AG08396 (cell line): ENCODE measurements at regions not wholly inside any gene's neighbourhood (a gene's known extent, or its start where the extent isn't known, plus 50 kb on each side); places are given as distances from the start of the nearest gene placed in this dataset.
A peak's percentile ranks its signal among the peaks of the same experiment; 100 is the strongest.

Experiments used
- DNase-seq: peaks from one replicate; pipeline ENCODE4 v3.0.0; 2012; ENCODE audit warnings: low spot score, mixed read lengths

DNA sequence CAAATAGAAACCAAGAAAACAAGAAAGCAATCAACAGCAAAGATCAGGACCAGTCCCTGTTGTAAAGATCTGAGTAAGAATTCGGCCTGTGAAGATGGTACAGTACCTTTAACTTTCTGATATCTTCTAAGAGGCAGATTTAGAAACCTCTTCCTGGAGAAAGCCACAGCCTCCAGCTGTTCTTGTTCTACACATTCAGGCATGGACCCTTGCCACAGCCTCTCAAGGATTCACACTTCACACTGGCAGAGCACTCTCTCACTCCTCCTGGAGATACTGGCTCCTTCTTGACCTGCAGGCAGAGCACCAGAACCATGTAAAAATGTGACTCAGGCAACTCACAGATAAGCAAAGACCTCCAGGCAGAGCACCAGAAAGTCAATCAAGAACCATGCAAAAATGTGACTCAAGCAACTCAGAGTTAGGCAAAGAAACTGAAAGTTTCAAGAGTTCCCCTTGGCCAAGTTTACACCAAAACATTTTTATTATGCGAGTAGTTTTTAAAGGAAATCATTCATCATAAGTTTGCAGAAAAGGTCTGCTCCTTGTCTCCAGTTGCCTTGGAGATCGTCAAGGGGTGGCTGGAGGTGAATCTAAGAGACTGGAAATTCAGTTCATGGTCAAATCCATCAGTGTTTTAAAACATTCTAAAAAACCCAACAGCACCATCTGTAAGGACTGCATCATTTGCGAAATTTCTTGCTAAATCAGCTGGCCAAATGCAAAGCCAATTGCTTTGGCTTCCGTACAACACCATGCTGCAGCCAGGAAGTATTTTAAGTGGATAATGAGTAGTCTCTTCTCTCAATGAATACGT, 119.3 kb upstream of the MDM1 start:
- DNase-seq = peak; percentile 48

DNA sequence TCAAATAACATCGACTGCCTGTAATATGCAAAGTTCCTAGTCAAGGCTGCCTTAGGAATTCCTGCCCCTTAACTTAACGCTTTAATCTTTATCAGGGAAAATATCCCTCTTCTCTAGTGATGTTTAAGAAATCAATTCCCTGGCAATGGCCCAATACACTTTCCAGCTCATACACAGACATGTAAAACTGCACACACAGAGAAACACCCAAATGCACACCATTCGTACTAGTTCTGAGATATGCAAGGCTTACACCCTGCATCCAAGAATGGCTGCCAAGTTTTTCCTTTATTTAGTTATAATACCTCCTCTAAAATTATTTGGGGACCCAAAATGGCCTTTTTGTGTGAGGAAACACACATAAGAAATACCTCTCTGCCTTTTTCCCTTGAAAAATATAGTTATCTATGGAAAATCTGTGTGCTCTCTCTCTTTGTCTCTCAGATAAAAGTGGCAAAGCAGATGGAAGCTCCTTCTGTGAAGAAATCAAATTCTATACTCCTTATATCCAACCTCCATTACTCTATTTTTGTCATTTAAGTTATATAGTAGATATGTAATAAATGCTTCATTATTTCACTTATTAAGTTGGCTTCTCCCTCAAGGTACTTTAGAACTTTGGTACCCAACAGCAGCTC, 120.0 kb upstream of the MDM1 start:
- DNase-seq = no peak

DNA sequence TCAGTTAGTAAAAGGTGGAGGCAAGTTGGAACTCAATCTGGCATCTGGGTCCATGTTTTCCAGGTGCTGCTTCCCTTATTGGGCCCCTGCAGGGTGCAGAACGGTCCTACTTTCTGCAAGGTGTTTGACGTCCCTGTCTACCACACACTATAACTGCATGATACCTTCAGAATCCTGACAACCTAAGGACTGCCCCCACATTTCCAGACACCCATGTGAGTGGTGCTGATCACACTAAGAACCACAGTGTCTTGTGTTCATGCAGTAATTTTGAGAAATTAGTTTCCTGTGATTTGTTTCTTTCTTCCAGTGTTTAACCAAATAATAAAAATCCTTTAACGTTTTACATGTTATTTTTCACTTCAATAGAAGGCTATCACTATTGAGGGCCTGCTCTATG, 121.1 kb upstream of the MDM1 start:
- DNase-seq = no peak

DNA sequence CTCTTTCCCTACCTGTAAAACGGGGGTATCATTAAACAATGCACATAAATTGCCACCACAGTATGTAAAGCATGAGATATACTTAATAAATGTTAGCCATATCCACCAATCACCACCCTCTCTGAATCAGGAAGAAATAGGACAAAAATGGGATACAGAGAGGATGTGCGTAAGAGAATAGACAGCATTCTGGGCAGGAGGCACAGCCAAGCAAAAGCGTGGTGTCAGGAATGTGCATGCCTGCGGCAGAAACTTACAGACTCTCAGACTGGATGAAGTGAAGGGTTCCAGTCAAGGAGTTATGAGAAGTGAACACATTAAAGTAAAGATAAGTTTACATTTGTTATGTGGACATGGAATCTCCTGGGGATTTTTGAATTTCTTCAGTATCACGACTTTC, 121.7 kb upstream of the MDM1 start:
- DNase-seq = no peak

DNA sequence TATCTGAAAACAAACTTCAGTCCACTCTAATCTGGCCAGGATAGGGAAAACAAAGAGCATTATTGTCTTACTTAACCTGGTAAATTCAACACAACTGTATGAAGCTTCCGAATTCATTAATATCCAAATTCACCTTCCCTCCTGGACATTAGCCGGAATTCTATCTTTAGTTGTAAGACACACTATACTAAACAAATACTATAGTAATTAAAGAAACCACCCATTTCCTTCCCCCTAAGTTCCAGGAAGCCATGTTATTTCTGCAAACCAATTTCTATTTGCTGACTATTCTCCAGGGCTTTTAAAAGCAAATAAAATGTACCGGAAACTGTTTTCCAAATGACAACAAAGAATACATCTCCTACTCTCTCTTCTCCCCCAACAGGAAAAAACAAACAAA, 122.7 kb upstream of the MDM1 start:
- DNase-seq = no peak

DNA sequence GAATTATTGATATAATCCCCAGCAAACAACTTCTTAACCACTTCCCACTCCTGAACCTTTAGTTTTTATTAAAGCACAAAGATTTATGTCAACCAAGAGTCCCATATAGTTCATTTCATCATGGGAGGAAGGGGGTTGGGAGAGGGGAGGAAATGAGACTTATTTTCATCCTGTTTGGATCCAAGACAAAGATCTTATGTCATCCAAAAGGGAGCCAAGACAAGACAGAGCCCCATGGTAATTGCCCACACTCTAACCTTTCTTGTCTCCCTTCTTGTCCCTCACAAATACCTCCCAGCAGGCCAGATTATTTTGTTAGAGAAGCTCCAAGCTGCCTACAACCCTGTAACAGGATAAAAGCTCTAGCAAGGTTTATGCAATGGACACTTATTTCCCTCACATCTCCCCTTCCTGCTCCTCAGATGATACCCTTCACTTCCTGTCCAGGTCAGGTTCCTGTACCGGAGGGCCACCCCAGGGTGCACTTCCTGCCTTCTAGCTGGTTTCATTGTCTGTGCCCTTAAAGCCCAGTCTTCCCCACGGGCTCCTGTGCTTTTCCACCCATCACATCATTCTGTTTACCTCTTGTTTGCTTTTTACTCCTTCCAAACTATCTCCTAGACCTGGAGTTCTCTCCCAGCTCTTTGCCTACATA, 123.7 kb upstream of the MDM1 start:
- DNase-seq = no peak

DNA sequence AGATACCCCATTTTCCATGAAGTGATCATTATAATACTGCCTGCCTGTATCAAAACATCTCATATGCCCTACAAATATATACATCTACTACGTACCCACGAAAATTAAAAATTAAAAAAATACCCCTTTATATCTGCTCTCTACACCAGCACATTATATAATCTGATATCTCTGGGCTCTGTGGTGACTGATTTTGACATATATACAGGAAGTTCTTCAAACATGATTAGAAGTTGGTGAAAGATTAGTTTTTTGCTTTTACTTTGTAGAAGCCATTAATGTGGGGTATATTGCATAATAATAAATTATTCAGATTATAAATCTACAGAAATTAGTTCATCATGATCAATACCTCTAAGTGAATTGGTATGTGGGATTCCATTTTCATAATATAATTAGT, 126.7 kb upstream of the MDM1 start:
- no peak for DNase-seq

DNA sequence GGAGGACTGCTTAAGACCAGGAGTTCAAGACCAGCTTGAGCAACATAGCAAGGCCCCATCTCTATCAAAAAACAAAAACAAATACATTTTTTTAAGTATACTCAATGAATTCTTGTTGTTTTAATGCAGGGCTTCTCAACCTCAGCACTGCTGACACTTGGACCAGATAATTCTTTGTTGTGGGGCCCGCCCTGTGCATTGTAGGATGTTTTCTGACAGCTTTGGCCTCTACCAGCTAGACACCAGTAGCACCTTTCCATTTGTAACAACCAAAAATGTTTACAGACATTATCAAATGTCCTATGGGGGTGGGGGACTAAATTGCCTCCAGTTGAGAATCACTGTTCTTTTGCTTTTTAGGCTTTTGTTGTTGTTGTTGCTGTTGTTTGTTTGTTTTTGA, 128.1 kb upstream of the MDM1 start:
- DNase-seq = no peak

DNA sequence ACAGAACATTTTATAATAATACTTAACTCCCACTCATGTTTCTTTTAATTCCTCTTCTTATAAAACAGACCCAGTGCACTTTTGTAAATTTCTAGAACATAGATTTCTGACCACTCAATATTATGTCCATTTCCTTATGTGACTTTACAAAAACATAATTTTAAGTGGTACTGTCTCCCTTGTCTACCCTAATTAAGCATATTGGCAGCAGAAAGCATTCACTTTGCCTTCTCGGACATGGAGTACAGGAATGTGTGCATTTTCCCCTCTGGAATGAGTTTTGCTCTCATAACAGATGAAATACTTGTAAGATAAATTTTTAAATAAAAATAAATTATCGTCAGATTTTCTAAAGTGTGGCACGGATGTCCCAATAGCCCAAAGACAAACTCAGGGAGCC, 129.5 kb upstream of the MDM1 start:
- DNase-seq = no peak

DNA sequence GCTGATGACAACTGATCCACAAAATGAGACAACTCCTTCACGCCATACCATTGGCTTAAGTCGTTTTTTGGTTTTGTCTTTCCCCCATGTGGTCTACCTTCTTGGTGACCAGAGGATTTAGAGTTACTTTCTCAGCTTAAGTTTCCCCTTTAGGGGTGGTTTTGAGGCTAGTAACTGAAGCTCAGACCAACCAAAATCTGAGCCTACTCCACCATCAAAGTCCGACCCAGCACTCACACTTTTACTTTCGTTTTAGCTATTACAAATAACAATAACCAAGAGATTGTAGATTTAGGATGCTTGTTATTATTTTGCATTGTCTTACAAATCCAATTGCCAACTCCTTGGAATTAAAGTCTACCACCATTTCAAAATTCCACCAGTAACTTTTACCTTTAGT, 130.6 kb upstream of the MDM1 start:
- no peak for DNase-seq

DNA sequence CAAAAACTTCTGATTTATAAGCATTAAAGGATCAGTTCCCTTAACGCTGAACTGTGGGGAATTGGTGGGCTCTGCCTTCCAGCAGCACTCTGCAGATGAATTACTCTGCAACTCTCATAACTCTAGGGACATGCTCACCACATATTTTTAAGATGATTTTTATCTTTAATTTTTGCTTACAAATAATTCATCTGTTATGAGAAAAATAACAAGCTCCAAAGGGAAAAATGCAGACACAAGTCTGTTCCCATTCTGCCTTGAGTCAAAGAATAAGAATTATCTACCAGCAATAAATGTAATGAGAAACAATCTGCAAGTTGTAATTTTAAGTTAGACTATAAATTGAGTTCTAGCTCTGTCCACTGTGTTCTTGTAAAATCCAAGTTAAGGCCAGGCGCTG, 133.1 kb upstream of the MDM1 start:
- DNase-seq = no peak

DNA sequence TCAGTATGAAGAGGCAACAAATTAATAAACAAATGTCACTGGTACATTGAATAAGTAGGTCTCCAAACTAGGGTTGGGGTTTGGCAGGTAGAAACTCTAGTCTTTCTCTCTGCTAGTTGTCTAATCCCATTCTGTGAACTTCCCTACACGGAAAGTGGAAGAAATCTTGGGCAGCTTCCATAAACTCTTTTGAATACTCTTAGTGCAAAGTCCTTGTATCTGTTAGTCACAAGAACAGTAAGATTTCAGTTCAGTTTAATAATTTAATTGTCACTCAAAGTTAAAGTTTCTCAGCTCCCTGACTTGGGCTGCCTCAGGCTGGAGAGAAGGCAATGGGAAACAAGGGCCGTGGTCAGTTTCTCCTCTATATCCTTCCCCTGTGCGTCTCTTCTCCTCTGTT, 135.4 kb upstream of the MDM1 start:
- no peak for DNase-seq

DNA sequence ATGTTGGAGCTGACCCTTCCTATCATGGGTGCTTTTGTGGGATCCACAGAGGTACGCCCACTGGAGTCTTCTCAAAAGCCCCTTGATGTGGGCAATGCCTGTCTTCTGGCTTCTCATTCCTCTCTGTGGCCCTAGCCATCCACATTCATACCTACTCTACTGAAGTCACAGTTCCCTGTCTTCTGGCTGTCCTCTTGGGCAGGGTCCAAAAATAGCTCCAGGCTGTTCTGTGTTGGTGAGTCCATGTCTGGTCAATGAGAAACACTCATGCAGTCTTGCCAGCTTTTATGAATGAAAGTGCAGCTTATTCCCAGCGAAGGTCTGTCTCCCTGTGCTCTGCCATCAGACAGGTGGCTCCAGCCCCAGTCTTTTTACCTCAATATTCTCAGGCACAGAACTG, 135.9 kb upstream of the MDM1 start:
- DNase-seq = no peak

DNA sequence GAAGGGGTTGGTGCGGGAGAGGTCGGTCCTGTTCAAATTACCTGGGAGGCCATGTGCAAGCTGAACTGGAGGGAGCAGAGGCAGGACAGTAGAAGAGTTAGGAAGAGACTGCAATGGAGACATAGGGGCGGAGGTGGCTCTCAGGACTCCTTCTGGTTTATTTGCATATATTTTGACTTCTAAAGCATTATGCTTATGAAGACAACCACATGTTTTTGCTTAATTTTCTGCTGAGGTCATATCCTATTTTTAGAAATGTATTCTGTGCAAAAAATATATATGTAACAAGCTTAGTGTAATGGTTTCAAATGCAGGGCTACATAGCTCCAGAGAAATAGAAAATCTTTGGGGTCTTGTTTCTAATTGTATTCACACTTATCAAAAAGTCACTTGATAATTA, 137.0 kb upstream of the MDM1 start:
- no peak for DNase-seq

DNA sequence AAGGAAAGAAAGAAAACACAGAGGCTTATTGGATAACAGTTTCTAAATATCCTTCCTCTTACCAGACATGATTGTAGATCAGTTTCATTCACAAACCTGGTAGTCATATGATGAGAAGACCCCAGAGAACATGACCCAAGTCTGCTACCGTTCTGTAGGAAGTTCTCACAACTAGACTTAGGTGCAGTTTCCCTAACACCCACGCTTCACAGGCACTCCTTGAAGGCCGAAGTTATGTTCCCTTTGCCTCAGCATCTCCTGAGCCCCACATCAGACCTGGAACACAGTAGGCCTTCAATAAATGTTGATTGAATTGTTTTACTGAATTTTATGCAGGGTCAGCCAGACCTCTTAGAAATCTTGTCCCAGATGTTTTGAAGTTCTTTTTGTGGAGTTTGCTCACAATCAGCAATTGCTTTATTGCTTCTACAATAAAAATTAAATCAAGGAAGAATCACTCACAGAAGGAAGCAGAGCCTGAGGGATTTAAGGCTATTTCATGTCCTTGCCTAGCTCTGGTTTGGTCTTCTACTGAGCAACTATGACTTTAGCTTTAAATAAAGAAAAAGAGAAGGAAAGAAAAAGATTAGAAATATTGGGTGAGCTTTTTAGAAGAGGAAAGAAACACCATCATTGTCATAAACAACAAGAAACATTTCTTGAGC, 138.6 kb upstream of the MDM1 start:
- no peak for DNase-seq

DNA sequence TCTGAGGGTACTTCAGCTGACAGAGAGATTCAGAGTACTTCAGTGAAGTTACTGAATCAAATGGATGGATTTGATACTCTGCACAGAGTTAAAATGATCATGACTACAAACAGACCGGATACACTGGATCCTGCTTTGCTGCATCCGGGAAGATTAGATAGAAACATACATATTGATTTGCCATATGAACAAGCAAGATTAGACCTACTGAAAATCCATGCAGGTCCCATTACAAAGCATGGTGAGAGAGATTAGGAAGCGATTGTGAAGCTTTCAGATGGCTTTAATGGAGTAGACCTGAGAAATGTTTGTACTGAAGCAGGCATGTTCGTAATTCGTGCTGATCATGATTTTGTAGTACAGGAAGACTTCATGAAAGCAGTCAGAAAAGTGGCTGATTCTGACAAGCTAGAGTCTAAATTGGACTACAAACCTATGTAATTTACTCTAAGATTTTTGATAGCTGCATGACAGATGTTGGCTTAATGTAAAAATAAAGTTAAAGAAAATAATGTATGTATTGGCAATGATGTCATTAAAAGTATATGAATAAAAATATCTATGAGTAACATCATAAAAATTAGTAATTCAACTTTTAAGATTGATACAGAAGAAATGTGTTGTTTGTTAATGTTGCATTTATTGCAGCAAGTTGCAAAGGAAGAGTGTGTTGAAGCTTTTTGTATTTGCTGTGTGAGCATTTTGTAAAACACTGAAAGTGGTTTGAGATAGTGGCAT, 136.1 kb upstream of the RAP1B start:
- DNase-seq = no peak

DNA sequence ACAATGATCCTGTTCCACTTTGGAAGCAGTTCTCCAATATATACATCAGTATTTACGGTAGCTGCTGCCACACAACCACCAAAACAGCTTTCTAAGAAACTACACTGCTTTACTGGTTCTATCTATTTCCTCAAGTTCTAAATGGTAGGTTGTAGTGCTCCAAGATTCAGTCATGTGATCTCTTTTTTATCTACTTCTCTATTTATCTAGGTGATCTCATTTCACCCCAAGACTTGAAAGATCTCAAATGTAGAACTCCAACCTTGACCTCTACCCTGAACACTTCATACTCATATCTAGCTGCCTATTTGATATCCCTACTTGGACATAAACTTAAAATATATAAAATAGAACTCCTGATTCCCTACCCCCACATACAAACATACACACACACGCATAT, 133.9 kb upstream of the RAP1B start:
- DNase-seq = no peak

DNA sequence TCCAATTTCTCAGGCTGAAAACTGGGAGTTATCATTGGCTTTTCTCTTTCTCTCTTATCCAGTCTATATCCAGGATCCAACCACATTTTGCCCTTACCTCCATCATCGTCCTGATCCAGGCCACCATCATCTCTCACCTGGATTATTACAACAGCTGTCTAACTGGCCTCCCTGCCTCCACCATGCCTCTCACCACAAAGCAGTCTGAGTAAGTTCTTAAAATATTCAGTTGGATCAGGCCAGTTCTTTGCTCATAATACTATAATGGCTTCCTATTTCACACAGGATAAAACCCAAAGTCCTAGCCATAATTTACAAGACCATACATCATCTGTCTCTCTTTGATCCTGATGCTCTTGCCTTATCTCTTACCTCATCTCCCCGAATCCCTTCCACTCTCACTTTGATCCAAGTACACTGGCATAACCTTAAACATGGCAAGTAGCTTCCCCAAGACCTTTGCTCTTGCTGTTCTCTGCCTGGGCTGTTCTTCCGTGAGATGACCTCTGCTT, 133.4 kb upstream of the RAP1B start:
- DNase-seq = no peak

DNA sequence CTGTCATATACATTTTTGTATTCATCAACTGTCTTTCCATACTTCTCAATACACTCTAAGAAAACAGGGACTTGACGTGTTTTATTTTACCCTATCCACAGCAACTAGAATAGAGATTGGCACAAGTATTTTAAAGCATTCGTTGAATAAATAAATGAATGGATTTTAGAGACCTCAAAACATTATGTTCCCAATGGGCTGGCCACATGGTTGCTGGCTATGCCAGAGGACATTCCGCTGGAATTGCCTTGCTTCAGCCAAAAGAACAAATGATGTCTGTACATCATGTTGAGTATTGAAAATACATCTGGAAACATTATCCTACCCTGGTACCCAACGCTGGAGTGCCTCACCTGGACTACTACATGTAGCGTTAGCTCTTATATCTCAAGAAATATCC, 132.8 kb upstream of the RAP1B start:
- DNase-seq = no peak

DNA sequence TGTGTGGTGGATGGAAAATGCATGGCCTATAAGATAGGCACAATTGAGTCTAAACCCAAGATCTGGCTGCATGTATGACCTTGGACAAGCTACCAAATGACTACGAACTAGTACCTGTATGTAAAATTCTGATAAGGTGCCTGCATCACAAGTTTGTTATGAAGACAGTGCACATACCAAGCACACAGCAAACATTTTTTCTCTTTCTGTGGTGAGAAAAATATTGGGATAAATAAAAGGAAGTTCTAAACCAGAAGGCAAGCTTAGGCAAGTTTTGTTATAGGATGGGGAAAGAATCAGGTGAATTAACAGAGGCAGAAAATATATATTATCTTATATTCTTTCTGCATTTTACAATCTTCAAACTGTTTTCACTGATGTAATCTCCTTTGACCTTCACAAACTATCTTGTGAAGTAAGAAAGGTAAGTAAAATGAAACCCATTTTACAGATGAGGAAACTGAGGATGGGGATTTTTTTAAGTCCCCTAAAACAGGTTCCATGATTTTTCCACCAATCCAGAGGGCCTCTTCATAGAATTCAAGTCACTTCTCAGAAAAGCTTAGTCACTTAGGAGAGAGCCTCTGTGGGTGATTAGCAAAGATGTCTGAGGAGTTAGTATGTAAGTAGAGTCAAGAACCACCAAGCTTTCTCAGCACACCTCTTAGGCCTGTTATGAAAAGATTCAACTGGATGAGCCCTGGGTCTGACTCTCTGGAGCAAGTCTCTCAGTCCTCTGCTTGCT, 132.0 kb upstream of the RAP1B start:
- no peak for DNase-seq

DNA sequence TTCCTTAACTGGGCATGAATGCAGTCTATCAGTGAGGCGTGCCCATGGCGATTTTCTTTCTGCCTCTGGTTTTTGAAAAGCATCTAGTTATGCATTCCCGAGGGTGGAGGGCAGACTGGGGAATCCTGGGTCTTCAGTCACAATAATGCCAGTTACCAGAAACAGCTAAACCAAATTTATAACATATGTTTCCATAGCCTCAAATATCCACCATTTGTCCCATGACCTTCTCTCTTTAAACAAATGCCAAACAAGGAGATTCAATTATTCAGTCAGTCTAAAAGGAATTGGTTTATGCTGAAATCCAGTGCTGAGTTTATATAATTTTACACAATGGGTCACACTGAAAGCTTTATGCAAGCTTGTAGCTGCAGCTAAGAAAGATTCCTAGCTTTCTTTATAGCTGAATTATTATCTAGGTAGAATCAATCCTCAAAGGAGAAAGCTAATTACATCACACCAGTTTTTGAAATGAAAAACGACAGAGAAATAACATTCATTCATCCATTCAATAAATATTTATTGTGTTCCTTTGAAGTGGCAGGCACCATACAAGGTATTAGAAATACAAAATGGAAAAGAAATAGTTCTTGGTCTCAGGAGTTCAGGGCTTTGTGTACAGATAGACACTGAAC, 131.3 kb upstream of the RAP1B start:
- DNase-seq = peak; percentile 46
